AG09309 (cell line): ENCODE measurements at regions not wholly inside any gene's neighbourhood (a gene's known extent, or its start where the extent isn't known, plus 50 kb on each side); places are given as distances from the start of the nearest gene placed in this dataset.

Experiments used
- DNase-seq: peaks from one replicate; pipeline ENCODE4 v3.0.0-alpha.2; 2010; ENCODE audit warnings: low read depth
- H3K4me3 ChIP-seq: 2 replicates; pipeline ENCODE4 v1.5.1; 2011; ENCODE audit warnings: mild to moderate bottlenecking, low read depth, low read length, moderate library complexity; ENCODE audit not compliant: control insufficient read depth
- TF ChIP-seq, protein P1 (sequence below): IDR thresholded peaks from 2 replicates; pipeline ENCODE4 v1.5.1; 2011; ENCODE audit warnings: mild to moderate bottlenecking, low read depth, low read length, inconsistent platforms; ENCODE audit not compliant: insufficient read depth, control insufficient read depth; ENCODE audit errors: missing control alignments

- TF ChIP-seq, protein P1, sequence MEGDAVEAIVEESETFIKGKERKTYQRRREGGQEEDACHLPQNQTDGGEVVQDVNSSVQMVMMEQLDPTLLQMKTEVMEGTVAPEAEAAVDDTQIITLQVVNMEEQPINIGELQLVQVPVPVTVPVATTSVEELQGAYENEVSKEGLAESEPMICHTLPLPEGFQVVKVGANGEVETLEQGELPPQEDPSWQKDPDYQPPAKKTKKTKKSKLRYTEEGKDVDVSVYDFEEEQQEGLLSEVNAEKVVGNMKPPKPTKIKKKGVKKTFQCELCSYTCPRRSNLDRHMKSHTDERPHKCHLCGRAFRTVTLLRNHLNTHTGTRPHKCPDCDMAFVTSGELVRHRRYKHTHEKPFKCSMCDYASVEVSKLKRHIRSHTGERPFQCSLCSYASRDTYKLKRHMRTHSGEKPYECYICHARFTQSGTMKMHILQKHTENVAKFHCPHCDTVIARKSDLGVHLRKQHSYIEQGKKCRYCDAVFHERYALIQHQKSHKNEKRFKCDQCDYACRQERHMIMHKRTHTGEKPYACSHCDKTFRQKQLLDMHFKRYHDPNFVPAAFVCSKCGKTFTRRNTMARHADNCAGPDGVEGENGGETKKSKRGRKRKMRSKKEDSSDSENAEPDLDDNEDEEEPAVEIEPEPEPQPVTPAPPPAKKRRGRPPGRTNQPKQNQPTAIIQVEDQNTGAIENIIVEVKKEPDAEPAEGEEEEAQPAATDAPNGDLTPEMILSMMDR, result no peak
- no peak for DNase-seq
- no peak overlapping the region for H3K4me3 ChIP-seq
Observed at GRCh38 chr18:76144844-76145243, 350.2 kb downstream of the ZNF516 start.

GRCh38 chr18:76142611-76143010 is 352.4 kb downstream of the ZNF516 start:
- H3K4me3 ChIP-seq, result no peak overlapping the region
- no peak for DNase-seq
- TF ChIP-seq, protein P1, result no peak

DNA sequence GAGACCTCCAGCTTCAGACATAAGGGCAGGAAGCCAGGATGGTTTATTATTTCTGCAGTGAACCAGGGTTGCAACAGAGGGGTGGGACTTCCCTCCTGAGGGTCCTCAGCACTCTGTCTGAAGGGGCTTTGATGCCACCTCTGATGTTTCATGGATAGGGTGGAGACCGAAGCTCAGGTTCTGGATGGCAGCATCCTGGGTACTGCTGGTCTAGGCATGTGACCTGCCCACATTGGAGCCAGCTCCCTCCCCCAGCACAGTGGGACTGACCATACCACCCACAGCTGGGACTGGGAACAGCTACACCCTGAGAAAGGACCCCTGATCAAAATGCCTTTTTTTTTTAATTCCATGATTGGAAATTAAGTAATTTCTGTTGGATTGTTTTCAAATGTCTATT is 355.2 kb downstream of the ZNF516 start:
- no peak for DNase-seq
- TF ChIP-seq, protein P1, result no peak
- no peak overlapping the region for H3K4me3 ChIP-seq

DNA sequence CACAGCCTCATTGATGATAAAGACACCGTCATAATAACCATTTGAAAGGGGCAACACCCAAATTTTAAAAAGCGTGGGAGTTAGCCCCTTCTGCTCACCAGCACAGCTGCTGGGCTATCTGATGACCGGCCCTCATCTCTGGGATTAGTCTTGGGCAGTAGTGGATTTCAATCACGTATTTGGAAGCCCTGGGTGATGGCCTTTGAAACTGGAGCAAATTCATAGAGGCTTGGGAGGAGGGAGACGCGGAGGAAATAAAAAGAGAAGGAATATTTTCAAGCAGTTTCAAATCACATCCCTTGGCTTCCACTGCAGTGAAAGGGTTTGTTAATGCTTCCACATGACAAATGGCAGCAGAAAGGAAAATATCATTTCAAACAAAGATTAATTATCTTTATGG is 357.8 kb downstream of the ZNF516 start:
- no peak overlapping the region for H3K4me3 ChIP-seq
- TF ChIP-seq, protein P1, result no peak
- no peak for DNase-seq

DNA sequence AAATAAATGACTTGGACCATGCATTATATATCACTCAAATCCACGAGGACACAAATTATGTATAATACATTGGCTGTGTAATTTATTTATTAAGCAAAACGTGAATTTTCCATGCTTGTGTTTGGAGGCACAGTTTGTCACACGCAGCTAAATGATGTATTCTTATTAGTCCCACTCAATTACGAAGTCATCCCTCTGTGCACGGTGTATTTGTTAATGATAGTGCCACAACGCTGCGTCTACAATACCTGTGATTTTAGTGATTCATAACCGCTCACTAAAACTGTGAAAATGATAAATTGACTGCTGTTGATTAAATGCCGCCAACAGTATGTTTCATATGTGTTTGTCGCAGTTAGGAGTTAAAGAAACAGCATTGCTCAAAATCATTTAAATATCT is 358.3 kb downstream of the ZNF516 start:
- DNase-seq, result no peak
- TF ChIP-seq, protein P1, result no peak
- no peak overlapping the region for H3K4me3 ChIP-seq

DNA sequence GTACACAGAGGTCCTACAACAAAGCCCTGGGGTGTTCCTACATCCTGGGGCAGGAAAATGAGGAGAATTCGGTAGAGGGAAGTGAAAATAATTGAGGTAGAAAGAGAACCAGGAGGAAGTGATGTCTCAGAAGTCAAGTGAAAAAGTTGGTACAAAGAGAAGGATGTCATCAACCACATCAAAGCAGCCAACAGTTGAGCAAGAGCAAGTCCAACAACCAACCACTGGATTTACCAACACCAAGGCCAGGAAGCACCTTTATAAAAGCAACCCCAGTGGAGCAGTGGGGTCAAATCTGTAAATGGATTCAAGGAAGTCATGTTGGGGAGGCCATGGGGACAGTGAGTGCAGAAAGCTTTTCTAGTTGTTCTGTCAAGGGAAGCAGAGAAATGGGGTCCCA is 360.4 kb downstream of the ZNF516 start:
- H3K4me3 ChIP-seq, result no peak overlapping the region
- DNase-seq, result no peak
- TF ChIP-seq, protein P1, result no peak

- no peak for DNase-seq
Observed at GRCh38 chr18:76133873-76134272, 361.2 kb downstream of the ZNF516 start.

More at GRCh38 chr18:76133873-76134272, 361.2 kb downstream of the ZNF516 start:
- TF ChIP-seq, protein P1, result no peak
- H3K4me3 ChIP-seq, result no peak overlapping the region
